Activated CD8-positive, alpha-beta memory T cell treated with anti-CD3 and anti-CD28 coated beads for 36 hours (primary cell): ENCODE measurements at regions not wholly inside any gene's neighbourhood (a gene's known extent, or its start where the extent isn't known, plus 50 kb on each side); places are given as distances from the start of the nearest gene placed in this dataset.

ENCODE experiments used
- CTCF ChIA-PET: fragments of 350-600 bp; sonication (Branson Sonifier 250); formaldehyde crosslinking; loops from one replicate; lab custom pipeline; 2021; ENCODE audit warnings: antibody characterized with exemption; lab: Charles Lee
- POLR2A ChIA-PET: fragments of 350-600 bp; sonication (Branson Sonifier 250); formaldehyde crosslinking; loops from one replicate; lab custom pipeline; 2021; ENCODE audit warnings: antibody characterized with exemption; lab: Charles Lee

- CTCF ChIA-PET: no interaction called here
- POLR2A ChIA-PET: no interaction called here
Observed at GRCh38 chr2:7910752-7911151, 771.1 kb upstream of the ID2 start.

DNA sequence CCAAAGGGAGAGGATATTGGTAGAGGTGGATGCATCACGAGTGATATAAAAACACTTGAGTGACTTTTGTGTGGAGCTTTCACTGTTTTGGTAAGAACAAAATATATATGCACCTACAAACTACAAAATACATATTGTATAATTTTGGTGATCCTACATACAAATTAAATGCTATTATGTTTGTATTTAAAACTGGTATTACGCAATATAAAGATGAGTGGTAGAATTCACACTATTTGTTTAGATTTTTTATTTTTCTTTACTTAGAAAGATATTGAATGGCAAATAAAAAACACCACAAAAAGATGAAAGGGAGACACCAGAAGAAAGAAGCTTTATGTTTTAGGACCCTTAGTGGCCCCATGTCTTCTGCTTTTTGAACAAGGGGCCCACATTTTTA is 770.7 kb upstream of the ID2 start:
- POLR2A ChIA-PET: no interaction called here
- CTCF ChIA-PET: no interaction called here

GRCh38 chr2:7913974-7914373 is 767.9 kb upstream of the ID2 start:
- ChIA-PET POLR2A (no interaction called here), CTCF (no interaction called here)

- ChIA-PET CTCF (no interaction called here), POLR2A (no interaction called here)
Observed at GRCh38 chr2:7915302-7916091, 766.4 kb upstream of the ID2 start.

- ChIA-PET POLR2A (no interaction called here), CTCF (no interaction called here)
Observed at GRCh38 chr2:7916670-7917069, 765.2 kb upstream of the ID2 start.

DNA sequence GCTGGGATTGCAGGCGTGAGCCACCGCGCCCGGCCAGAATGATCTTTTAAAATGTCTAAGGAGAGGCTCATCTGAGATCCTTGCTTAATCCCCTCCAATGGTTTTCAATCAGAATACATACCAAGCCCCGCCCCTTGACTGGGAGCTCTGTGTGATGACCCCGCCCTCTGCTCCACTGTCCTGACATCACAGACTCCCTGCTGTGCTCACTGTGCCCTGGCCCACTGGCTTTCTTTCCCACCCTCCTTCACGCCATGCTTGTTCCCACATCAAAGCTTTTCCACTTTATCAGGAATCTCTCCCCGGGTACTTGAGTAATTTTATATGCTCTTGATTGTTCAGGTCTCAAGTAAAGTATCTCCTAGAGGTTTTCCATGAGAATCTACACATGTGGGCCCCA is 762.3 kb upstream of the ID2 start:
- POLR2A ChIA-PET: no interaction called here
- CTCF ChIA-PET: no interaction called here

DNA sequence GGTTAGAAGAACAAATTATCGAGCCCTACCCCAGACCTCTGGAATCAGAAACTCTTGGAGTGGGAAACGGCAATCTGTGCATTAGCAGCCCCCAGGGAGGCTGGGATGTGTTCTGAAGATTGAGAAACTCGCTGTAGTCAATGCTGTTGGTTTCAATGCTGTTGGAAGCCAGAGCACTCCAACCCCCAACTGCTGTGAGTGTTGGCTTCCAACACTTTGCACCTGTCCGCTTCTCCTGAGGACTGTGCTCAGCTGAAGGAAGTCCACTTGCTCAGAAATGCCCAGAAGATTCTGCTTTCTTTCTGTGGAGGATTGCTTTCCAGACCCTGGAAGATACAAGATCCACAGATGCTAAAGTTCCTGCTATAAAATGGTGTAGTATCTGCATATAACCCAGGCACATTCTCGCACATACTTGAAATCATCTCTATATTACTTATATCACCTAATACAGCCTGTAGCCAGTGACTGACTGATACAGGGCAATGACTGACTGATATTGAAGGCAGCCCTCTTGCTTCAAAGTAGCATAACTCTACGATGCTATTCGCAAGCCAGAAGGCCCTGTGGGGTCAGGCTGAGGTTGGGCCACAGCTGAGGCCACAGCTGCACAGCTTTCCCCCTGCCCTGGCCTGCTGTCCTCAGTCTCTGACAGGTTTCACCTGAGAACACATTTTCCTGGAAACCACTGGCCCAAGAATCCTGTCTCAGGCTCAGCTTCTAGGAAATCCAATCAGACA is 757.7 kb upstream of the ID2 start:
- ChIA-PET POLR2A (no interaction called here), CTCF (interaction anchor here (0.6 kb wide), 1 partner anchor 596 kb away, joined by 3 read pairs; no protein-coding TSS in a partner anchor)

GRCh38 chr2:7925506-7925905 is 756.4 kb upstream of the ID2 start:
- CTCF ChIA-PET: no interaction called here
- POLR2A ChIA-PET: no interaction called here

DNA sequence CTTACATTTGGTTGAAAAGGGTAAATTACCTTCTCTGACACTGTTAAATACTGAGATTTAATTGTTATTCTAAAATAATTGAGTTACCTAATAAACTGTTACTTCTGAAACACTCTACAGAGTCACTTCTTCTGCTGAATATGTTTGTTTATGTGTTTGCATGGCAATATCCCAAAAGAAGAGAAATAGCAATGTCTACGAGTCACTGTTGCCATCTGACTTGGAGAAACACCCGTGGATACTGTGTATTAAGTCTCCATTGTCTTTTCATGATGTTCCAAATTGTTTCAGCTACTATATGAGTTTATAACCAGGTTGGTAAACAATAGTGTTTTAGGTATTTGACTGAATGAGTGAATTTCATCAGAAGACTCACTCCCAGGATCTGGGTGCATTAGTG is 754.2 kb upstream of the ID2 start:
- ChIA-PET POLR2A (interaction anchor here (0.5 kb wide), 1 partner anchor 617 kb away, joined by 5 read pairs; no protein-coding TSS in a partner anchor), CTCF (no interaction called here)

- ChIA-PET POLR2A (interaction anchor here (1.0 kb wide), 1 partner anchor 81 kb away, joined by 3 read pairs; no protein-coding TSS in a partner anchor), CTCF (no interaction called here)
Observed at GRCh38 chr2:7929281-7929680, 752.6 kb upstream of the ID2 start.

- ChIA-PET CTCF (no interaction called here), POLR2A (interaction anchor here (1.1 kb wide), 1 partner anchor 613 kb away, joined by 3 read pairs; no protein-coding TSS in a partner anchor)
Observed at GRCh38 chr2:7930800-7931635, 750.8 kb upstream of the ID2 start.

DNA sequence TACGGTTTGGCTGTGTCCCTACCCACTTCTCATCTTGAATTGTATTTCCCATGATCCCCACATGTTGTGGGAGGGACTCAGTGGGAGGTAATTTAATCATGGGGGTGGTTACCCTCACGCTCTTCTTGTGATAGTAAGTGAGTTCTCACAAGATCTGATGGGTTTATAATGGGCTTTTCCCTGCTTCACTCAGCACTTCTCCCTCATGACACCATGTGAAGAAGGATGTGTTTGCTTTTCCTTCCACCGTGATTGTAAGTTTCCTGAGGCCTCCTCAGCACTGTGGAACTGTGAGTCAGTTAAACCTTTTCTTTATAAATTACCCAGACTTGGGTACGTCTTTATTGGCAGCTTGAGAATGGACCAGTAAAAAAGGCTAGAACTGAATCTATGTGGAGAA is 750.0 kb upstream of the ID2 start:
- POLR2A ChIA-PET: interaction anchor here (1.1 kb wide), 1 partner anchor 612 kb away, joined by 3 read pairs; no protein-coding TSS in a partner anchor
- CTCF ChIA-PET: no interaction called here

- POLR2A ChIA-PET: no interaction called here
Observed at GRCh38 chr2:7933672-7934071, 748.2 kb upstream of the ID2 start.

GRCh38 chr2:7934476-7934875 is 747.4 kb upstream of the ID2 start:
- POLR2A ChIA-PET: no interaction called here

More at GRCh38 chr2:7933672-7934071, 748.2 kb upstream of the ID2 start:
- CTCF ChIA-PET: no interaction called here

GRCh38 chr2:7937082-7937481 is 744.8 kb upstream of the ID2 start:
- CTCF ChIA-PET: no interaction called here
- POLR2A ChIA-PET: no interaction called here

More at GRCh38 chr2:7934476-7934875, 747.4 kb upstream of the ID2 start:
- CTCF ChIA-PET: no interaction called here

- ChIA-PET POLR2A (no interaction called here), CTCF (no interaction called here)
Observed at GRCh38 chr2:7940723-7941122, 741.1 kb upstream of the ID2 start.

DNA sequence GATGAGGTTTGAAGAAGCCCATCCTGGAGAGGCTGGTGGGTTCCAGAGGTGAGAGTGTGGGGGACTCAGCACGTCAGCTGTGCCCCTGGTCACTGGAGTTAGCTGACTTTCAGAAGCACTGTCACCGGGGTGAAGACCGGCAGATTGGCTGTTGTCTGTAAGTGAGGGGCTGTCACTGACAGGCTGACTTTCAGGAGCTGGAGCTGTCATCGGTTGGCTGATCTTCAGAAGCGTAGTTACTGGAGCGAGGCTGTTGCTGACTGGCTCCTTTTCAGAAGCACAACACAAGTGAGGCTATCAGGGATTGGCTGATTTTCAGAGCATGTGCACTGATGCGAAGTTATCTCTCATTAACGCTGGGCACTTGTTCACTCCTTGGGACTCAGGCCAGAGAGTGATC is 738.4 kb upstream of the ID2 start:
- ChIA-PET POLR2A (no interaction called here), CTCF (no interaction called here)

- POLR2A ChIA-PET: no interaction called here
- CTCF ChIA-PET: no interaction called here
Observed at GRCh38 chr2:7945026-7945425, 736.8 kb upstream of the ID2 start.

DNA sequence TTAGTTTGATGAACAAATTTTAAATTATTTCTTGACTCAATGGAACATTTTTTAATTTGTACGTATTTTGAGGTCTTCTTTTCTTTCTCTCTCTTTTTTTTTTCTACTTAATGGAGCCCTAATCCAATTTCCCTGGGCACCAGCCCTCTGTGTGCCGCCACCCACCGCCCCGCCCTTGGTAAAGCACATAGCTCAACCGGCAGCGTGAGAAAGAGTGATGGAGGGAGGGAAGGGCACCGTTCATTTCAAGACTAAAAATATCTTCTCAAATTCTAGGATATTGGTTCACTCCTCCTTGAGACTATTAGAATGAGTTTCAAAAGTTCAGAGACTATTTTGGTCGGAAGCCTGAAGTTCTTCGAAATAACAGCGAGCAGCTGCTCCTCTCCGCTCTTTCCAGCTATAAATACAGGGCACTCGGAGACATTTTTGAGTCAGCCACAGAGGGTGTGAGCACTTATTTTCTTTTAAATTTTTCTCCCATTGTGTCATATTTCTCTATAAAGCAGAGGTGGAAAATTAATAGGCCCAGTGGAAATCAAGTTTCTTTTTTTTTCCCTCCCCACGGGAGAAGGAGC is 731.7 kb upstream of the ID2 start:
- CTCF ChIA-PET: interaction anchor here (1.2 kb wide), 1 partner anchor 10 kb away, joined by 3 read pairs; no protein-coding TSS in a partner anchor
- POLR2A ChIA-PET: interaction anchor here (0.7 kb wide), 1 partner anchor 325 kb away, joined by 7 read pairs; no protein-coding TSS in a partner anchor
